GM21786 (cell line): ENCODE measurements at regions not wholly inside any gene's neighbourhood (a gene's known extent, or its start where the extent isn't known, plus 50 kb on each side); places are given as distances from the start of the nearest gene placed in this dataset.
A peak's percentile ranks its signal among the peaks of the same experiment; 100 is the strongest.

Source experiments
- ATAC-seq: cut with Tn5 transposase; IDR thresholded peaks from one replicate; pipeline ENCODE4 v1.9.1; 2021; ENCODE audit not compliant: unreplicated experiment

DNA sequence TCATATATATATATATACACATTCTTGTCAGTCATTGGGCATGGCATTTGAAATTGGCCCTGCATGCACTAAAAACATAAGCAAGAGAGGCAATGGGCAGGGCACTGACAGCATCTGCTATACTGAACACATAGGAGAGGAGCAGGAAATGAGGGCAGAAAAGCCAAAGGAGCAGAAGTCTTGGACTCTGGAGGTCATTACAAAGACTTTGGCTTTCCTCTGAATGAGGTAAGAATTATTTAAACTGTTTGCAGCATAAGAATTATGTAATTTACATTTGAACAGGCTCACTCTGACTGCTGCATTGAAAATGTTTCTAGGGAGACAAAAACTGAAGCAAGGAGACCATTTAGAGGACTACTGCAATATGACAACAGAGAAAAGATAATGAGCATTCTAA, 396.5 kb downstream of the PRDM5 start:
- ATAC-seq: no peak

GRCh38 chr4:120525106-120525505, 397.4 kb downstream of the PRDM5 start:
- no peak for ATAC-seq

- ATAC-seq: no peak
These were observed 398.3 kb downstream of the PRDM5 start for GRCh38 chr4:120524237-120524636.

DNA sequence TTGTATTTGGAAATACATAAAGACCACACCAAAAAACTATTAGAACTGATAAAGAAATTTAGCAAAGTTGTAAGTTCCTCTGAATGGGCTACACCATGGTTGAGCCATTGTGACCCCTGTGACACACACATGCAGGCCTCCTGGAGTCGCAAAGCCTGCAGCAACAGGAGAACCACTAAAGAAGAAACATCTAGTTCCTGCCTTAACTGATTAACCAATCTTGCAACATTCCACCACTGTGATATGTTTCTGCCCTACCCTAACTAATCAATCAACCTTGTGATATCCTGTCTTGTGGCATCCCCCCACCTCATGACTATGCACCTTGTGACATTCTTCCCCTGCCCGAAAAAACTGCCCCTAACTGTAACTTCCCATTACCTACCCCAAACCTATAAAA, 401.8 kb downstream of the PRDM5 start:
- no peak for ATAC-seq

DNA sequence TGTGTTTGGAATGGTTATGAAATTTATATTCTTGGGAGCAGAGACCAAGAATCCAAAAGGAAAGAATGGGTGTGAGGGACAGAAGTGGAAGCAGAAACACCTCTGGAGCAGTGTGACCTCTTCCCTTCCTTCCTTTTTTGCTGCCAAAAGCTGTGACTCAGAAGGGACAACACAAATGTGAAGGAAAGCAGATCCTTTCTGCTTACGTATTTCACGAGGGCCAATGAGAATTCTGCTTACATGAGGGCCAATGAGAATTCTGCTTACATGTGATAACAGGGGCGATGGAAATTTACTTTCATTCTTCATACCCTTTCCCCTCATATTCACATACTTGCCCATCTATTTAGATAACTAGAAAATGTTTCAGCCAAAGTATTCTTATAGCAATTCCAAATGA, 404.6 kb downstream of the PRDM5 start:
- ATAC-seq: peak; percentile 55

DNA sequence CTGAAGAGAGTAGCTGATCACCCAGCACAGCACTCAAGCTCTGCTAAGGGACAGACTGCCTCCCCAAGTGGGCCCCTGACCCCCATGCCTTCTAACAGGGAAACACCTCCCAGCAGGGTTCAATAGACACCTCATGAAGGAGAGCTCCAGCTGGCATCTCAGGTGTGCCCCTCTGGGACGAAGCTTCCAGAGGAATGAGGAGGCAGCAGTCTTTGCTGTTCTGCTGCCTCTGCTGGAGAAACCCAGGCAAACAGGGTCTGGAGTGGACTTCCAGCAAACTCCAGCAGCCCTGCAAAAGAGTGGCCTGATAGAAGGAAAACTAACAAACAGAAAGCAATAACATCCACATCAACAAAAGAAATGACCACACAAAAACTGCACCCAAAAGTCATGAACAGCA, 412.8 kb downstream of the PRDM5 start:
- no peak for ATAC-seq

- no peak for ATAC-seq
These were observed 413.3 kb downstream of the PRDM5 start for GRCh38 chr4:120509222-120509621.

- no peak for ATAC-seq
These were observed 414.5 kb downstream of the PRDM5 start for GRCh38 chr4:120508036-120508435.

- no peak for ATAC-seq
These were observed 416.0 kb downstream of the PRDM5 start for GRCh38 chr4:120506536-120506935.

GRCh38 chr4:120498678-120499077, 423.8 kb downstream of the PRDM5 start:
- no peak for ATAC-seq

GRCh38 chr4:120491481-120491880, 424.8 kb upstream of the MAD2L1 start:
- no peak for ATAC-seq

GRCh38 chr4:120481756-120482155, 415.1 kb upstream of the MAD2L1 start:
- no peak for ATAC-seq

DNA sequence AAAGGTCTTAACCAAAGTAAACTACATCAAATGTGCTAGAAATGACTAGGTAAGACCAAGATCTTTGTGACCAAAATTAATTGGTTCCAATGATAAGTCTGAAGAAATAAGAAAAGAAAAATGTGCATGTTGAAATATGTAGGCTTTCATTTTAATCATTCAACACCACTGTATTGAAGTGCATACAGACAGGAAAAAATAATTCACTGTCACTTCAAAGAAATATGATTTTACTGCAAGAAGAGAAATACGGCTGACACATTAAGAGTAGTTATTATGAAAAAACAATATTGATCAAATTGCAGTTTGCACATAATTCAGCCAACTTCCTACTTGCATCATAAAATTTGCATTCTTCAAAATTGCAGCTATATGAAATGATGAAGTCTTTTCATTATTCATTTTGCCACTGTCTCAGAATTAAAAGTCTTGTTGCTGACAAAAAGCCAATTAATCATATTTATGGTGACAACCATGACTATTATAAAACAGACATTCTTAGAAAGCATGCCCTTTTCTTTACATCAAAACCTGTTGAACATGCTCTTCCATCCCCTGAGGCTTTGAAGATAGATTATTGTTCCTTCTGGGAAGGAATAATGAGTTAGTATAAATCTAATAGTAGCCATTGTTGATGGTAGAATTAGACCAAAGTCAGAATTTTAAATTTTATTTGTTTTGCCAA, 405.9 kb upstream of the MAD2L1 start:
- no peak for ATAC-seq

- no peak for ATAC-seq
These were observed 399.8 kb upstream of the MAD2L1 start for GRCh38 chr4:120466429-120466828.

DNA sequence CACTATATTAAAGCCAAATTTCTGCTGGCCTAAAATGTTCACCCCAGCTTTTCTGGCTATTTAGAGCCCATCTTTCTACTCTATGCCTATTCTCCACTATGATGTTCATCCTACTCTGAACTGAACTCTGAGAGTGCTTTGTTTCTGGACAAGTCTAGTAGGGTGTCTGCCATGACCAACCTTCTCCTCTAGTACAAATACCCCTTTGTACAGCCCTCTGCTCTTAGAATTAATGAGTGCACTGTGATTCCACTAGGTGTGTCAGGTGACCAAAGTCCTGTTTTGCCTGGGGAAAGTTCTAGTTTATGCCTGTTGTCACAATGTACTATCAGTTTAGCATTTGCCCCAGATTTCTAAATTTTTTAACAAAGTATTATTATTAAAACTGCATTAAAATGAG, 388.1 kb upstream of the MAD2L1 start:
- no peak for ATAC-seq

GRCh38 chr4:120452536-120452935, 385.9 kb upstream of the MAD2L1 start:
- no peak for ATAC-seq

DNA sequence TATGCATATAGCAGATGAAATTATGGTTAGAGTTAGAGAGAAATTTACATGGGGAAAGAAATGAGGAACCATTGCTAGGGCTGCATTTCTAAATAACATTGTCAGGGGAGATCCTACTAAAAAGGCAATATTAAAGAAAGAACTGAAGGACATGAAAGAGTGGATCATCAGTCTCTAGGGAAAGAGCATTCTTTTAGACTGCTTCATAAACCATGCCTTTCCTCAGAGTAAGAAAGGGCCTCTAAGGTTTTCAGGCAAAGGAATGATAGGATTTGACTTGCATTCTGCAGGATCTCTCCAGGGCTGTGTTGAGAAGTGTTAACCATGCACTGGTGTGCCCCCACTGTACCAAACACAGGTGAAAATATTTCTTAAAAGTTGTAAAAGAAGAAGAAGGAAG, 385.4 kb upstream of the MAD2L1 start:
- ATAC-seq: no peak

GRCh38 chr4:120447774-120448173, 381.1 kb upstream of the MAD2L1 start:
- no peak for ATAC-seq

- ATAC-seq: peak; percentile 94
These were observed 379.5 kb upstream of the MAD2L1 start for GRCh38 chr4:120446051-120446567.

GRCh38 chr4:120445186-120445585, 378.5 kb upstream of the MAD2L1 start:
- no peak for ATAC-seq

DNA sequence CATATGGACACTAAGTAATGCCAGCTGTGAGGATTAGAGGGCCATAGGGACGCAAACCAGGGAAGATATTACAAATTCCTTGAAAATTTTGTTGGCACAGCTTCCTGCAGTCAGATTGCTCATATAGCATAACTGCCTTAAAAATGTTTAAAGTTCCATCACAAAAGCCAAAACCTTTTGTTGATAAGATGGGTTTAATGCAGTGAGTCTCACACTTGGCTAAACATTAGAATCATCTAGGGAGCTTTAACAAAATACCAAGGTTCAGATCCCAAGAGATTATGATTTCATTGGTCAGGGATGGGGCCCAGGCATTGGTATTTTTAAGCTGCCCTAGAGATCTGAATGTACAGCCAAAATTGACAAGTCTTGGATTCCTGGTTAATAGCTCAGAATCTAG, 376.5 kb upstream of the MAD2L1 start:
- no peak for ATAC-seq

- no peak for ATAC-seq
These were observed 374.1 kb upstream of the MAD2L1 start for GRCh38 chr4:120440730-120441129.

DNA sequence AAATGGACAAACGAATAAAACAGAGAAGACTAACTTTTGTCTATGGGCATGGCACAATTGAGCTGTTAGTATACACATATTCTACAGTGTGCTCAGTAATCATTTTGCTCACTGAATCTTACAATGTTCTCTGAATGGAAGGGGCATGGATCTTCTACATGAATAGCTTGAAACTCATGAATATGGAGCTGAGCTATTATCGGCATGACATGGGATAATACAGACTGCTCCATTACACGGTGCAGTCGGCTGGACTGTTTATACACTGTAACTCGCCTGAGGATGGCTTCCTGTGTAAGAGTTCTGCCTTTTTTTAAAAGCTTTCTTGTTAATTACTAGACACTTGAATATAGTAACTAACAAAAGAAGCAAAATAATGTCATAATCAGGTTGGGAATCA, 368.5 kb upstream of the MAD2L1 start:
- ATAC-seq: no peak
